HG03060 (cell line): ENCODE measurements at regions not wholly inside any gene's neighbourhood (a gene's known extent, or its start where the extent isn't known, plus 50 kb on each side); places are given as distances from the start of the nearest gene placed in this dataset.

Experiments
- ATAC-seq: cut with Tn5 transposase; IDR thresholded peaks from one replicate; pipeline ENCODE4 v1.9.1; 2021; ENCODE audit warnings: low read depth, moderate number of reproducible peaks; ENCODE audit not compliant: unreplicated experiment

- ATAC-seq, result no peak
These were observed 420.4 kb upstream of the PROK2 start for GRCh38 chr3:72205297-72205826.

GRCh38 chr3:72204452-72204851, 419.5 kb upstream of the PROK2 start:
- ATAC-seq, result no peak

DNA sequence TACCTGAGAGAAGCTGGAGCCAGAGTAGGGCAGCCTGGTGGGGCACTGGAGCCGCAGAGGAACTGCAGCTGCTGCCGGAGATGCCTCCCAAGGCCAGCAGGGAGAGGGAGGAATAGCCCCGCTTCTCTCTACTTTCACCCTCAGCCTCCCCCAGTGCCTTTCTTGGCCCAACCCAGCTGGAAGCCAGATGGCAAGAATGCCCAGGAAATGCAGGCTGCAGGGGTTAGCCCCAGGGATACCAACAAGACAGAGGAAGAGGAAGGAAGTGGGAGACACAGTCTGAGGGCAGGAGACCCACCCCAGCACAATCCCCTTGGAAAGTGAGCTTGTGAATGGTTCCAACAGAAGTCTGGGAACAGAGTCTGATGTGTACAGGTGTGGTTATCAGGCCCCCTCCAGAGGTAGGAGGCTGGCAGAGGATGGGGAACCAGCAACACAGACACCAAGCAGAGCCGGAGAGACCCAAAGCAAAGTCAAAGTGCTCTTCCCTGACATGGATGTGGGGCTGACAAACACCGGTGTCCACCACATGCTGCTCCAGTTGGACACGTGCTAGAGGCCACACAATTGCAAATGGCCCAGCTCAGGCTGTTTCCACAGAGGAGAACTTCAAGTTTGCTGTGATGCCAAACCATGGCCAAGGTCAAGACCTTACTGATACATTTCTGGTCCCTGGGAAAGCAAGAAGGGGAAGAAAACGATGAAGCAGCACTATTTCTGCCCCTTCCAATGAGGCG, 418.8 kb upstream of the PROK2 start:
- ATAC-seq, result no peak

- ATAC-seq, result no peak
These were observed 418.2 kb upstream of the PROK2 start for GRCh38 chr3:72203105-72203504.

DNA sequence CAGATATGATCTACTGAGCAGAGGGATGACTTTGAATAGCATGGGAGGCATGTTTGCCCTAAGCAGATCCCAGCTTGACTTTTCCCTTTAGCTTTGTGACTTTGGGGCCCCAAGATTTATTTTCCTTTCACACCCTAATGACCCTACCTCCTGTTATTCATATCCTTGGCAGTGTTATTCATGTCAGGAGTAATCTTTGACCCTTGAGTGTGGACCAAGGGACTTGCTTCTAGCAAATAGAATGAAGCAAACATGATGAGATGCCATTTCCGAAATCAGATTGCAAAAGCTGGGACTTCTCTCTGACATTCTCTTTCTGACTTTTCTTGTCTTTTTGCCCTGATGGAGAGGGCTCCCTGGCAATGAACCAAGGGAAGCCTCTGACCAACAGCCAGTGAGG, 415.4 kb upstream of the PROK2 start:
- ATAC-seq, result no peak

- ATAC-seq, result no peak
These were observed 414.6 kb upstream of the PROK2 start for GRCh38 chr3:72199530-72199929.

- no peak for ATAC-seq
These were observed 411.5 kb upstream of the PROK2 start for GRCh38 chr3:72196377-72196929.

- ATAC-seq, result no peak
These were observed 410.9 kb upstream of the PROK2 start for GRCh38 chr3:72195895-72196294.

- no peak for ATAC-seq
These were observed 409.5 kb upstream of the PROK2 start for GRCh38 chr3:72194458-72194857.

DNA sequence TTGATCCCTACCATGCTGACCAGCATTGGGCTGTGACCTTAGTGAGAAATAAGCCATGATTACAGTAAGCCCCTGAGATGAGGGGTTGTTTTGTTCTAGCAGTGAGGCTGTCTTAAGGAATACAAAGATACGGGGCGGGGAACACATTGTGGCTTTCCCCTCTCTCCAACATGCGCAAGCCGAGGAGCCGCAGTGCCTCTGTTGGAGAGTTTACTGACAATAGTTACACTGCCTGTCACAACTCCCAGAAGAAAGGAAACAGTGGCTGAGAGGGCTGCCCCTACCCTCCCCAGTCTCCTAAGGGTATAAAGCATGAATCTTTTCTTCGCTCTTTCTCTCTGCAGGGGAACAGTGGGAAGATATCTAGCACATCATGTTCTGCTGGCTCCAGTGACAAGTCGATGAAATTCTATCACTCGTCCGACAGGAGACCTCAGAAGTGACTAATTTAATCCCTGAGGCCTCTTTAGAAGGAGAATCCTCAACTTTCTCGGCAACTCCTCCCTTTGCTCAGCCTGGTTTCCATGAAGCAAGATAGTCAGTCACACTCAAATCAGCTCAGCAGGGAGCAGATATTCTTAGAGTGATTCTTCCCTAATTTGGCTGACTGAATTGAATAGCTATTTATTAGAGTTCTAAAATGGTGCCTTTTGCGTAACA, 409.0 kb upstream of the PROK2 start:
- no peak for ATAC-seq

GRCh38 chr3:72192572-72192971, 407.6 kb upstream of the PROK2 start:
- no peak for ATAC-seq

DNA sequence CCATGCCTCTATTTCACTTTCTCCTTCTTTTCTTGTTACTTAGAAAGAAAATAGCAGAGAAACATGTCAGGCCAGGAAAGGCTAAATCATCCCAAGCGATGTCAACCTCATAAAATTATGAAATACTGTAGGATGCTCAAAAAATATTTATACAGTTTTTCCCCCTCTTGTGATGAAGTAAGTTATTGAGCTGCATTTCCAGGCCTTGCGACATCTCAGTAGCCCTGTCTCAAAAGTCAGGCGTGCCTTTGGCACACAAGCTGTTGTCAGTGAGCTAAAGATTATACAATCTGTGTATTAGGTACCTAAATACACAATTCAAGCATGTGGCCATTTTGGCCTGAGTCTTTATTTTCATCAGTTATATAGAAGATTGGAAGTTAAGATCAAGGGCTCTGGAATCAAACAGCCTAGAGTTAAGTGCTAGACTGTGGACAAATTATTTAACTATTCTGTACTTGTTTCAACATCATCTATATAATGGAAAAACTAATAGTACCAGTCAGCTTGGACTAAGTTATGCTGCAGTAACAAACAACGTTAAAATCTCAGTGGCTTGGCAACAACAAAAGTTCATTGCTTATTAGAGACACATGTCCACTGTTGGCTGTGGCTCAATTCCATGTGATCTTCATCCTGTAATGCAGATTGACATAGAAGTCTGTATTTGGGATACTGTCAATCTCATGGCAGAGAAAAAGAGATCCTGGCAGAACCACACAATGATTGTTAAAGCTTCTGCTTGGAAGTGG, 406.4 kb upstream of the PROK2 start:
- no peak for ATAC-seq

DNA sequence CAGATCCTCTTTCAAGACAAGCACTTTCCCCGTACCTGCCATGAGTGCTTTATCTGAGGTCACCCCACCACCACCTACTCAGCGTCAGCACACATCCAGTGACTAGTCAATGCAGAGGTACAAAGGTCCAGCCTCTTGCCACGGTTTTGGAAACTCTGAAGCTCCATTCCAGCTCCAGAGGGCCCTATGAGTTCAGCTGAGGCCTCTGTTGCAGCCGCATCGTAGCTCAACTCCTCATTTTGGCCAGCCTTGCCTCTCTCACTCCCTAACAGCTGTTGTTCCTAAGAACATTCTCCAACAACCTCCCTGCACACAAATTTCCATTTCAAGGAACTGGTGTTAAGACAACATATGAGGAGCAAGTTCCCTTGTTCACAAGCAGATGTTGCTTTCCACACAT, 405.1 kb upstream of the PROK2 start:
- ATAC-seq, result no peak

GRCh38 chr3:72189339-72189738, 404.4 kb upstream of the PROK2 start:
- ATAC-seq, result no peak

GRCh38 chr3:72188536-72188935, 403.6 kb upstream of the PROK2 start:
- no peak for ATAC-seq

- ATAC-seq, result no peak
These were observed 402.2 kb upstream of the PROK2 start for GRCh38 chr3:72187131-72187530.

- ATAC-seq, result no peak
These were observed 401.5 kb upstream of the PROK2 start for GRCh38 chr3:72186400-72186855.

- no peak for ATAC-seq
These were observed 400.8 kb upstream of the PROK2 start for GRCh38 chr3:72185549-72186399.

GRCh38 chr3:72183489-72183888, 398.5 kb upstream of the PROK2 start:
- no peak for ATAC-seq

DNA sequence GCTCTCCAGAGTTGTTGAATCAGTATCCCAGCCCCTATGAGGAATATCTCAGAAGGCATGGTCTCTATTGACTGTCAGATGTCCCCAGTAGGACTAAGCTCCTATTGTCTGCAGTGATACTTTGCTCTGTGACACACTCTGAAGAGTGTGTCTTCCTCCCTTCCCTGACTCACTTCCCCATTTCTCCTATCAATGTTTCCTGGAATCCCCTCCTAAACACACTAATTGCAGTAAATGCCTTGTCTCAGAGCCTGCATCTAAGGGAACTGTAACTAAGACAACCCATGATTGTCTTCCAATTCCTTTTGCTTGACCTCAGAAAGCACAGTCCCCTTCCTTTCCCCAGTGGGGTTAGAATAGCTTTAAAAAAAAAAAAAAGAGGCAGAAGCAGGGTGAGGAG, 397.3 kb upstream of the PROK2 start:
- ATAC-seq, result no peak
